Cardiac fibroblast (primary cell): ENCODE measurements at regions not wholly inside any gene's neighbourhood (a gene's known extent, or its start where the extent isn't known, plus 50 kb on each side); places are given as distances from the start of the nearest gene placed in this dataset.
"Not testable (repeated sequence)": the region's sequence is repeated elsewhere in the genome, so short reads cannot be mapped to it uniquely, and the experiment has no call there.

Experiments
- DNase-seq, 2 donors: peaks; one replicate each; pipeline versions ENCODE4 v3.0.0 to v3.0.0-alpha.2; 2010; ENCODE audit warnings: low read depth in 2 of 2
- H3K4me3 ChIP-seq, 2 donors: replicated peaks in 1 of 2; 1 replicate in 1 of 2; 2 replicates in 1 of 2; pipeline ENCODE4 v1.5.1; 2011; ENCODE audit warnings: low read depth in 2 of 2, low read length in 2 of 2, mild to moderate bottlenecking in 2 of 2, moderate library complexity in 1 of 2
- TF ChIP-seq, protein P1 (sequence below): IDR thresholded peaks from one replicate; pipeline ENCODE4 v1.5.1; 2011; ENCODE audit warnings: low read depth, mild to moderate bottlenecking, low read length, inconsistent platforms

GRCh38 chr7:142451817-142452216, 194.0 kb upstream of the PRSS58 start:
- H3K4me3 ChIP-seq = no peak overlapping the region
- no peak for DNase-seq
- TF ChIP-seq, protein P1, sequence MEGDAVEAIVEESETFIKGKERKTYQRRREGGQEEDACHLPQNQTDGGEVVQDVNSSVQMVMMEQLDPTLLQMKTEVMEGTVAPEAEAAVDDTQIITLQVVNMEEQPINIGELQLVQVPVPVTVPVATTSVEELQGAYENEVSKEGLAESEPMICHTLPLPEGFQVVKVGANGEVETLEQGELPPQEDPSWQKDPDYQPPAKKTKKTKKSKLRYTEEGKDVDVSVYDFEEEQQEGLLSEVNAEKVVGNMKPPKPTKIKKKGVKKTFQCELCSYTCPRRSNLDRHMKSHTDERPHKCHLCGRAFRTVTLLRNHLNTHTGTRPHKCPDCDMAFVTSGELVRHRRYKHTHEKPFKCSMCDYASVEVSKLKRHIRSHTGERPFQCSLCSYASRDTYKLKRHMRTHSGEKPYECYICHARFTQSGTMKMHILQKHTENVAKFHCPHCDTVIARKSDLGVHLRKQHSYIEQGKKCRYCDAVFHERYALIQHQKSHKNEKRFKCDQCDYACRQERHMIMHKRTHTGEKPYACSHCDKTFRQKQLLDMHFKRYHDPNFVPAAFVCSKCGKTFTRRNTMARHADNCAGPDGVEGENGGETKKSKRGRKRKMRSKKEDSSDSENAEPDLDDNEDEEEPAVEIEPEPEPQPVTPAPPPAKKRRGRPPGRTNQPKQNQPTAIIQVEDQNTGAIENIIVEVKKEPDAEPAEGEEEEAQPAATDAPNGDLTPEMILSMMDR = no peak

GRCh38 chr7:142451296-142451695, 193.4 kb upstream of the PRSS58 start:
- DNase-seq = no peak
- no peak overlapping the region for H3K4me3 ChIP-seq
- TF ChIP-seq, protein P1 = no peak

GRCh38 chr7:142450695-142451094, 192.8 kb upstream of the PRSS58 start:
- H3K4me3 ChIP-seq = no peak overlapping the region
- TF ChIP-seq, protein P1 = no peak
- DNase-seq = no peak

- DNase-seq = no peak
- TF ChIP-seq, protein P1 = no peak
Measured at GRCh38 chr7:142450206-142450605, 192.3 kb upstream of the PRSS58 start.

GRCh38 chr7:142448857-142449256, 191.0 kb upstream of the PRSS58 start:
- H3K4me3 ChIP-seq, DNase-seq: not testable (repeated sequence)

More at GRCh38 chr7:142450206-142450605, 192.3 kb upstream of the PRSS58 start:
- H3K4me3 ChIP-seq = no peak overlapping the region

GRCh38 chr7:142447762-142448161, 189.9 kb upstream of the PRSS58 start:
- H3K4me3 ChIP-seq = no peak overlapping the region
- TF ChIP-seq, protein P1 = no peak
- DNase-seq = no peak

DNA sequence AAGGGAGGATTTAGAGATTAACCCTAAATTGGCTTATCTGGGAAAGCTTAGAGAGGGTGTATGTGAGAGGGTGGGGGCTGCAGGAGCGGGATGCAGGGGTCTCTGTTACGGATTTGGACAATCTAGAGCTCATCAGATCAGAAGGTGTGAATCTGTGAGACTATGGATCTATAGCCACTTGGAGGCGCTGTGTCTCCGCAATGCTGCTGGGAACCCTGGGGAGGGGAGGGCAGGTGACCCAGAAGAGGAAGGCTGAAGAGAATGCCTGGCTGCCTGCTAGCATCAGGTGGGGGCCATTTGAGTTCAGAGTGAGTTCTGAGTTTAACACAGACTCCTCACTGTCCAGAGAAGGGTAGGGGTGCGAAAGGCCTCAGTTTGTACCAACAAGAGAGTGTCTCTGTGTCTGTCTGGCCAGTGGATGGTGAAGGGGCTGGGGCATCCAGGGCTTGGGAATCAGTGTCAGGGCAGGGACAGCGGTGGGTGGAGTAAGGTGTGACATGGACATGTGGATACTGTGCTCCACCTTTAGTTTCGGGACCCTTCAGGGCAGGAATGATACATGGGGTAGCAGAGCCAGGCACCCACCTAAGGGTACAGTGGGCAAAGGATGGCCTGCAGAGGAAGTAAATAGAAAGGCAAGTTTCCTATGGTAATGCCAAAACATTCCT, 187.3 kb upstream of the PRSS58 start:
- DNase-seq = no peak
- no peak overlapping the region for H3K4me3 ChIP-seq
- TF ChIP-seq, protein P1 = no peak
